NB4 (cell line): ENCODE measurements at regions not wholly inside any gene's neighbourhood (a gene's known extent, or its start where the extent isn't known, plus 50 kb on each side); places are given as distances from the start of the nearest gene placed in this dataset.

ENCODE experiments used
- MYC ChIP-seq: IDR thresholded peaks from 2 replicates; pipeline ENCODE4 v1.6.1; 2011; ENCODE audit warnings: low read depth, low read length
- POLR2A ChIP-seq: IDR thresholded peaks from 2 replicates; pipeline ENCODE4 v1.6.1; 2011; ENCODE audit warnings: mild to moderate bottlenecking; ENCODE audit not compliant: insufficient read length; ENCODE audit errors: extremely low read depth
- TF ChIP-seq, protein P1 (sequence below): IDR thresholded peaks from one replicate; pipeline ENCODE4 v1.5.1; 2012; ENCODE audit warnings: low read depth, low read length
- TF ChIP-seq, protein P2 (sequence below): IDR thresholded peaks from 2 replicates; pipeline ENCODE4 v1.6.1; 2011; ENCODE audit warnings: low read depth, low read length

DNA sequence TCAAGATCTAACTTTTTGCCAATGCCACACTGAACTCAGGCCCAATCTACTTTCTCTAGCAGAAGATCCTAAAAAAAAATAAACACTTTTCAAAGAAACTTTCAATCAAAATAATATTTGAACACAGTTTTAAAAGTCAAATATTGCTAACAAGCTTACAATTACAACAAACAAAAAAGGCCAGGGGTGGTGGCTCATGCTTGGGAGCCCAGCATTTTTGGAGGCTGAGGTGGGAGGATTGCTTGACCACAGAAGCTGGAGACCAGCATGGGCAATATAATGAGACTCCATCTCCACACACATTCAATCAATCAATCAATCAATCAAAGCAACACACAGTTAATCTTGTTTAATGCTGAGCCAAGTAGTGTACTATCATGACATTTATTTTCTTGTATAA lies 149.2 kb downstream of the CYP26A1 start:
- TF ChIP-seq, protein P1, sequence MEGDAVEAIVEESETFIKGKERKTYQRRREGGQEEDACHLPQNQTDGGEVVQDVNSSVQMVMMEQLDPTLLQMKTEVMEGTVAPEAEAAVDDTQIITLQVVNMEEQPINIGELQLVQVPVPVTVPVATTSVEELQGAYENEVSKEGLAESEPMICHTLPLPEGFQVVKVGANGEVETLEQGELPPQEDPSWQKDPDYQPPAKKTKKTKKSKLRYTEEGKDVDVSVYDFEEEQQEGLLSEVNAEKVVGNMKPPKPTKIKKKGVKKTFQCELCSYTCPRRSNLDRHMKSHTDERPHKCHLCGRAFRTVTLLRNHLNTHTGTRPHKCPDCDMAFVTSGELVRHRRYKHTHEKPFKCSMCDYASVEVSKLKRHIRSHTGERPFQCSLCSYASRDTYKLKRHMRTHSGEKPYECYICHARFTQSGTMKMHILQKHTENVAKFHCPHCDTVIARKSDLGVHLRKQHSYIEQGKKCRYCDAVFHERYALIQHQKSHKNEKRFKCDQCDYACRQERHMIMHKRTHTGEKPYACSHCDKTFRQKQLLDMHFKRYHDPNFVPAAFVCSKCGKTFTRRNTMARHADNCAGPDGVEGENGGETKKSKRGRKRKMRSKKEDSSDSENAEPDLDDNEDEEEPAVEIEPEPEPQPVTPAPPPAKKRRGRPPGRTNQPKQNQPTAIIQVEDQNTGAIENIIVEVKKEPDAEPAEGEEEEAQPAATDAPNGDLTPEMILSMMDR, result no peak
- TF ChIP-seq POLR2A (no peak), MYC (no peak)
- TF ChIP-seq, protein P2, sequence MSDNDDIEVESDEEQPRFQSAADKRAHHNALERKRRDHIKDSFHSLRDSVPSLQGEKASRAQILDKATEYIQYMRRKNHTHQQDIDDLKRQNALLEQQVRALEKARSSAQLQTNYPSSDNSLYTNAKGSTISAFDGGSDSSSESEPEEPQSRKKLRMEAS, result no peak
